GM10266 (cell line): ENCODE measurements at regions not wholly inside any gene's neighbourhood (a gene's known extent, or its start where the extent isn't known, plus 50 kb on each side); places are given as distances from the start of the nearest gene placed in this dataset.
"Not testable (repeated sequence)": the region's sequence is repeated elsewhere in the genome, so short reads cannot be mapped to it uniquely, and the experiment has no call there.

Source experiments
- DNase-seq: peaks from one replicate; pipeline ENCODE4 v3.0.0; 2012; ENCODE audit errors: extremely low spot score
- CTCF ChIP-seq: IDR thresholded peaks from 2 replicates; pipeline ENCODE4 v1.5.1; 2012; ENCODE audit warnings: mild to moderate bottlenecking, low read depth; ENCODE audit not compliant: control insufficient read depth, insufficient read depth; ENCODE audit errors: missing control alignments

GRCh38 chr2:216989340-216990129 lies 129.7 kb upstream of the TNP1 start:
- TF ChIP-seq CTCF: no peak
- no peak for DNase-seq

GRCh38 chr2:216987252-216987821 lies 127.5 kb upstream of the TNP1 start:
- no peak for TF ChIP-seq CTCF
- no peak for DNase-seq

- TF ChIP-seq CTCF: no peak
Observed at GRCh38 chr2:216985658-216986141, 125.8 kb upstream of the TNP1 start.

GRCh38 chr2:216984937-216985336 lies 125.1 kb upstream of the TNP1 start:
- DNase-seq: no peak

More at GRCh38 chr2:216985658-216986141, 125.8 kb upstream of the TNP1 start:
- DNase-seq: no peak

GRCh38 chr2:216981951-216982350 lies 122.1 kb upstream of the TNP1 start:
- DNase-seq: not testable (repeated sequence)

More at GRCh38 chr2:216984937-216985336, 125.1 kb upstream of the TNP1 start:
- TF ChIP-seq CTCF: no peak

GRCh38 chr2:216980510-216980909 lies 120.6 kb upstream of the TNP1 start:
- DNase-seq: not testable (repeated sequence)

GRCh38 chr2:216974321-216975302 lies 114.7 kb upstream of the TNP1 start:
- no peak for TF ChIP-seq CTCF
- DNase-seq: no peak
